ENCODE measurements at regions not wholly inside any gene's neighbourhood (a gene's known extent, or its start where the extent isn't known, plus 50 kb on each side); places are given as distances from the start of the nearest gene placed in this dataset.

GRCh38 chr7:47149208-47149839, 432.6 kb downstream of the TNS3 start:
- H3K27ac ChIP-seq, result no peak overlapping the region
- no peaks in the 10 kb centered on the region for H3K27me3 ChIP-seq
- no peak for TF ChIP-seq POLR2A (IDR thresholded peaks at IDR 0.05)
- no peak for TF ChIP-seq CTCF (IDR thresholded peaks at IDR 0.05)
- TF ChIP-seq POLR2AphosphoS5 (IDR thresholded peaks at IDR 0.05; ENCODE audit: insufficient read depth in 1 of 2, low read depth in 1 of 2), result no peak
- no peaks in the 10 kb centered on the region for H3K9me3 ChIP-seq
- no peaks in the 10 kb centered on the region for H3K36me3 ChIP-seq
- H3K4me3 ChIP-seq, result no peak overlapping the region
- intact Hi-C loops (cut with DNase I), result no loop called here
- H3K4me1 ChIP-seq, result peaks cover 18% of the 10 kb centered on the region
- DNase-seq (ENCODE audit: extremely low spot score in 2 of 2), result no peak

GRCh38 chr7:47148536-47149207, 433.2 kb downstream of the TNS3 start:
- TF ChIP-seq POLR2A (IDR thresholded peaks at IDR 0.05), result no peak
- no peak for TF ChIP-seq CTCF (IDR thresholded peaks at IDR 0.05)
- no peak for TF ChIP-seq POLR2AphosphoS5 (IDR thresholded peaks at IDR 0.05; ENCODE audit: insufficient read depth in 1 of 2, low read depth in 1 of 2)
- no peaks in the 10 kb centered on the region for H3K9me3 ChIP-seq
- no peak for DNase-seq (ENCODE audit: extremely low spot score in 2 of 2)
- H3K4me1 ChIP-seq, result peaks cover 13% of the 10 kb centered on the region
- no peaks in the 10 kb centered on the region for H3K27me3 ChIP-seq
- intact Hi-C loops (cut with DNase I), result no loop called here
- no peaks in the 10 kb centered on the region for H3K36me3 ChIP-seq
- no peak overlapping the region for H3K4me3 ChIP-seq
- no peak overlapping the region for H3K27ac ChIP-seq

- no peak overlapping the region for H3K4me3 ChIP-seq
These were observed 434.7 kb downstream of the TNS3 start for GRCh38 chr7:47147213-47147631.

GRCh38 chr7:47145982-47146381, 435.9 kb downstream of the TNS3 start:
- intact Hi-C loops (cut with DNase I), result no loop called here

More at GRCh38 chr7:47147213-47147631, 434.7 kb downstream of the TNS3 start:
- intact Hi-C loops (cut with DNase I), result no loop called here
- Histone ChIP-seq H3K36me3 (no peaks in the 10 kb centered on the region), H3K9me3 (no peaks in the 10 kb centered on the region), H3K4me1 (no peaks in the 10 kb centered on the region), H3K27me3 (no peaks in the 10 kb centered on the region), H3K27ac (no peak overlapping the region)
- DNase-seq (ENCODE audit: extremely low spot score in 2 of 2), result no peak
- no peak for TF ChIP-seq CTCF (IDR thresholded peaks at IDR 0.05)
- TF ChIP-seq POLR2AphosphoS5 (IDR thresholded peaks at IDR 0.05; ENCODE audit: insufficient read depth in 1 of 2, low read depth in 1 of 2), result no peak
- no peak for TF ChIP-seq POLR2A (IDR thresholded peaks at IDR 0.05)

More at GRCh38 chr7:47145982-47146381, 435.9 kb downstream of the TNS3 start:
- no peaks in the 10 kb centered on the region for H3K4me1 ChIP-seq
- DNase-seq (ENCODE audit: extremely low spot score in 2 of 2), result no peak
- H3K36me3 ChIP-seq, result no peaks in the 10 kb centered on the region
- H3K27me3 ChIP-seq, result no peaks in the 10 kb centered on the region
- no peaks in the 10 kb centered on the region for H3K9me3 ChIP-seq
- peak overlapping the region; percentile 40 for H3K27ac ChIP-seq
- no peak overlapping the region for H3K4me3 ChIP-seq
- TF ChIP-seq POLR2AphosphoS5 (IDR thresholded peaks at IDR 0.05; ENCODE audit: insufficient read depth in 1 of 2, low read depth in 1 of 2), result no peak
- TF ChIP-seq CTCF (IDR thresholded peaks at IDR 0.05), result no peak
- TF ChIP-seq POLR2A (IDR thresholded peaks at IDR 0.05), result no peak
